Vagina (tissue), 2 donors: ENCODE measurements at regions not wholly inside any gene's neighbourhood (a gene's known extent, or its start where the extent isn't known, plus 50 kb on each side); places are given as distances from the start of the nearest gene placed in this dataset.

Source experiments
- DNase-seq, 2 donors: peaks; one replicate each; pipeline ENCODE4 v3.0.0-alpha.2; 2017; ENCODE audit errors: extremely low spot score in 2 of 2
- H3K27ac ChIP-seq: fragments of 200-600 bp; sonication (generic); one replicate; pipeline ENCODE4 v1.5.1; 2019
- H3K27me3 ChIP-seq: fragments of 200-600 bp; sonication (generic); one replicate; pipeline ENCODE4 v1.5.1; 2019
- H3K36me3 ChIP-seq, 2 donors: fragments of 200-600 bp; sonication (generic); one replicate each; pipeline ENCODE4 v1.5.1; 2017 to 2019
- H3K4me1 ChIP-seq: fragments of 200-600 bp; sonication (generic); one replicate; pipeline ENCODE4 v1.5.1; 2019
- H3K4me3 ChIP-seq, 2 donors: fragments of 200-600 bp; sonication (generic); 1 replicate in 1 of 2; 2 replicates in 1 of 2; pipeline ENCODE4 v1.5.1; 2016 to 2019
- H3K9me3 ChIP-seq: fragments of 200-600 bp; sonication (generic); one replicate; pipeline ENCODE4 v1.5.1; 2019
- CTCF ChIP-seq, 3 experiments: fragments of 450-650 bp in 2 of 3; fragments of 200-600 bp in 1 of 3; sonication (generic) in 1 of 3; IDR thresholded peaks; one replicate each; pipeline ENCODE4 v1.5.1; 2017 to 2019; ENCODE audit warnings: antibody characterized with exemption in 3 of 3, mild to moderate bottlenecking in 2 of 3, moderate library complexity in 2 of 3
- POLR2A ChIP-seq, 2 donors: fragments of 450-650 bp; IDR thresholded peaks; one replicate each; pipeline ENCODE4 v1.6.1; 2017; ENCODE audit warnings: antibody characterized with exemption in 2 of 2, mild to moderate bottlenecking in 2 of 2, moderate library complexity in 2 of 2
- POLR2AphosphoS5 ChIP-seq, 2 donors: sonication (generic); formaldehyde crosslinking; IDR thresholded peaks; one replicate each; pipeline ENCODE4 v1.9.0; 2017; ENCODE audit warnings: antibody characterized with exemption in 2 of 2, mild to moderate bottlenecking in 2 of 2, low read depth in 1 of 2; ENCODE audit not compliant: insufficient read depth in 1 of 2
- intact Hi-C: fragments of 100-400 bp; cut with DNase I; formaldehyde crosslinking; loops from one replicate; pipeline ENCODE4 v1.15.1; 2023

GRCh38 chr2:176582176-176582575 is 312.9 kb downstream of the MTX2 start:
- Histone ChIP-seq H3K27ac (no peak overlapping the region), H3K9me3 (no peaks in the 10 kb centered on the region), H3K36me3 (no peaks in the 10 kb centered on the region), H3K4me3 (no peak overlapping the region), H3K27me3 (no peaks in the 10 kb centered on the region), H3K4me1 (peaks cover 13% of the 10 kb centered on the region)
- intact Hi-C loops: no loop called here
- no peak for DNase-seq
- TF ChIP-seq POLR2A (IDR thresholded peaks at IDR 0.05) (no peak), POLR2AphosphoS5 (IDR thresholded peaks at IDR 0.05; ENCODE audit: insufficient read depth in 1 of 2, low read depth in 1 of 2) (no peak), CTCF (IDR thresholded peaks at IDR 0.05) (no peak)

GRCh38 chr2:176582990-176583481 is 313.8 kb downstream of the MTX2 start:
- Histone ChIP-seq H3K4me3 (no peak overlapping the region), H3K36me3 (no peaks in the 10 kb centered on the region), H3K27ac (no peak overlapping the region), H3K9me3 (no peaks in the 10 kb centered on the region), H3K27me3 (no peaks in the 10 kb centered on the region), H3K4me1 (peaks cover 13% of the 10 kb centered on the region)
- TF ChIP-seq POLR2AphosphoS5 (IDR thresholded peaks at IDR 0.05; ENCODE audit: insufficient read depth in 1 of 2, low read depth in 1 of 2): no peak
- no peak for TF ChIP-seq POLR2A (IDR thresholded peaks at IDR 0.05)
- no peak for TF ChIP-seq CTCF (IDR thresholded peaks at IDR 0.05)
- intact Hi-C loops: no loop called here
- DNase-seq: no peak

GRCh38 chr2:176583607-176584006 is 314.4 kb downstream of the MTX2 start:
- no peaks in the 10 kb centered on the region for H3K9me3 ChIP-seq
- no peaks in the 10 kb centered on the region for H3K36me3 ChIP-seq
- intact Hi-C loops: no loop called here
- H3K27me3 ChIP-seq: no peaks in the 10 kb centered on the region
- no peak for DNase-seq
- TF ChIP-seq POLR2AphosphoS5 (IDR thresholded peaks at IDR 0.05; ENCODE audit: insufficient read depth in 1 of 2, low read depth in 1 of 2): no peak
- TF ChIP-seq CTCF (IDR thresholded peaks at IDR 0.05): no peak
- no peak overlapping the region for H3K27ac ChIP-seq
- H3K4me3 ChIP-seq: no peak overlapping the region
- H3K4me1 ChIP-seq: peaks cover 13% of the 10 kb centered on the region

GRCh38 chr2:176584333-176584732 is 315.1 kb downstream of the MTX2 start:
- no peak overlapping the region for H3K4me3 ChIP-seq
- no peaks in the 10 kb centered on the region for H3K9me3 ChIP-seq
- no peak overlapping the region for H3K27ac ChIP-seq
- no peaks in the 10 kb centered on the region for H3K36me3 ChIP-seq
- TF ChIP-seq POLR2AphosphoS5 (IDR thresholded peaks at IDR 0.05; ENCODE audit: insufficient read depth in 1 of 2, low read depth in 1 of 2) (no peak), POLR2A (IDR thresholded peaks at IDR 0.05) (no peak), CTCF (IDR thresholded peaks at IDR 0.05) (no peak)
- intact Hi-C loops: no loop called here
- peaks cover 13% of the 10 kb centered on the region for H3K4me1 ChIP-seq
- DNase-seq: no peak
- H3K27me3 ChIP-seq: no peaks in the 10 kb centered on the region

- H3K27ac ChIP-seq: no peak overlapping the region
- DNase-seq: no peak
- H3K36me3 ChIP-seq: no peaks in the 10 kb centered on the region
- H3K4me3 ChIP-seq: no peak overlapping the region
- intact Hi-C loops: no loop called here
- no peaks in the 10 kb centered on the region for H3K27me3 ChIP-seq
- peaks cover 13% of the 10 kb centered on the region for H3K4me1 ChIP-seq
- no peaks in the 10 kb centered on the region for H3K9me3 ChIP-seq
- TF ChIP-seq CTCF (IDR thresholded peaks at IDR 0.05): no peak
Measured at GRCh38 chr2:176585291-176585690, 316.0 kb downstream of the MTX2 start.
